T-helper 2 cell treated with Interferon-gamma antibody and Interleukin-4, amounts not matched to agents 5 μg/mL and 100 μg/mL, for 36 hours (primary cell): ENCODE measurements at regions not wholly inside any gene's neighbourhood (a gene's known extent, or its start where the extent isn't known, plus 50 kb on each side); places are given as distances from the start of the nearest gene placed in this dataset.

ENCODE experiments used
- DNase-seq: peaks from one replicate; pipeline ENCODE4 v3.0.0; 2021; ENCODE audit warnings: low spot score
- H3K27ac Mint-ChIP-seq: one replicate; pipeline ENCODE4 v1.8.0; 2021; ENCODE audit warnings: mild to moderate bottlenecking, mixed read lengths
- H3K27me3 Mint-ChIP-seq: one replicate; pipeline ENCODE4 v1.8.0; 2021; ENCODE audit warnings: low read depth, mixed read lengths
- H3K36me3 Mint-ChIP-seq: one replicate; pipeline ENCODE4 v1.8.0; 2021; ENCODE audit warnings: low read depth, mixed read lengths
- H3K4me1 Mint-ChIP-seq: one replicate; pipeline ENCODE4 v1.8.0; 2021; ENCODE audit warnings: low read depth, mixed read lengths
- H3K4me3 Mint-ChIP-seq: one replicate; pipeline ENCODE4 v1.8.0; 2022; ENCODE audit warnings: mild to moderate bottlenecking, moderate library complexity, mixed read lengths
- H3K9me3 Mint-ChIP-seq: one replicate; pipeline ENCODE4 v1.8.0; 2021; ENCODE audit warnings: mixed read lengths

DNA sequence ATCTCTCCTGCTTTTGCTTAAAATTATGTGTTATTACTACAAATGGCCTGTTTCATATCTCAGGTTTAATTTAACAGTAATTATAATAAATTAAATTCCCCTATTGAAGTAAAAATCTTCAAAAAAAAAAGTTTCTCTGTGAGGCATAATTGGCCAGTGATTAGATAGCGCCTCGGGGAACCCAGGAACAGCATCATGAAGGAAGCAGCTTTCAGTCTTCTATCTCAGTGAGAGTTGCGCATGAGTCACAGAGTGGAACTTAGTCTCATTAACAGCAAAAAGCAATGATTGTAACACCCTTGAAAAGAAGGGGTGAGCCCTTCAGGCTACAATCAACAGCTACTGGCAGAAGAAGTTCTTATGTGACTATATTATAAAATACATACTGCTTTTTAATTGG is 506.2 kb upstream of the ZWINT start:
- Mint-ChIP-seq H3K9me3 (peaks cover 27% of the 10 kb centered on the region), H3K4me3 (no peak overlapping the region), H3K27me3 (no peaks in the 10 kb centered on the region), H3K36me3 (no peaks in the 10 kb centered on the region), H3K4me1 (no peaks in the 10 kb centered on the region), H3K27ac (no peak overlapping the region)
- DNase-seq: no peak

DNA sequence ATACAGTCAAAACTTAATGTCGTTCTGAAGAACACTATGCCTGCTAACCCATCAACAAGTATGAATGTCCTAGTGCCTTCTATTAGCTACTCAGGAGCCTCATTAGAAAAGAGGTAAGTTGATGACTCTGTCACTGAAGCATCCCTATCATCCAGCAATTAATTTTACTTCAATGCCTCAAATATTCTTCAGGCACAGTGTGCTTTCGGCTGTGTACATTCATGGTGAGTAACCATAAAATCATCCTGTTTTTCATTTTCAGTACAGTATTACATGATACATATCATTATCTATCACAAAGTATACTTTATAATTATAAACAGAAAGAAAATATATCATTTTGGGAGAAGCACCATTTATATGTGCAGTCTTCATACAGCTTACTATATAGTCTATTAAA is 495.5 kb upstream of the ZWINT start:
- Mint-ChIP-seq H3K4me3 (no peak overlapping the region), H3K27me3 (no peaks in the 10 kb centered on the region), H3K4me1 (no peaks in the 10 kb centered on the region), H3K9me3 (peaks cover 8% of the 10 kb centered on the region), H3K27ac (no peak overlapping the region), H3K36me3 (no peaks in the 10 kb centered on the region)
- DNase-seq: no peak

DNA sequence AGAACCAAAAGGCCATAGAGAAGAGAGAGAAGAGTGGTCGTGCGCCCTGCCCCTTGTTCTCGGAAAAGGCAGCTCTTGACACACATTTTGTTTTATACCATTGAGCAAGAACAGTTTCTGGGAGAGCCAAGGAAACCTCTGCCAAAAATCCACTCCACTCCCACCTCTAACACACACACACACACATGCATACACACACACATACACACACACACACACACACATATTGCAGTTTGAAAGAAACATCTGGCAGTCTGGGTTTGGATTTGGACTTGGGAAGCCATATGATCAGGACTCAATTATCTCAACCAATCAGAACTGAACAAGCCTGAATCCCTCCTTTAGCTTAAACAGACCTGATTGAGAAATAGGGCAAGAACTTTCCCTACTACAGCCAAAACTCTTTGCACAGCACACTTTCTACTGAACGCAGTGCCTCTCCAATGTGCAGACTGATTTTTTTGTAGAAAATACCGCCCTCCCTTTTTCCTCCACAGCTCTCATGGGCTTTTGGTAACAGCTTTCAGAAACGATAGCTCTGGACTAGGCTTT is 484.0 kb upstream of the ZWINT start:
- H3K4me1 Mint-ChIP-seq: no peaks in the 10 kb centered on the region
- no peaks in the 10 kb centered on the region for H3K27me3 Mint-ChIP-seq
- H3K4me3 Mint-ChIP-seq: no peak overlapping the region

DNA sequence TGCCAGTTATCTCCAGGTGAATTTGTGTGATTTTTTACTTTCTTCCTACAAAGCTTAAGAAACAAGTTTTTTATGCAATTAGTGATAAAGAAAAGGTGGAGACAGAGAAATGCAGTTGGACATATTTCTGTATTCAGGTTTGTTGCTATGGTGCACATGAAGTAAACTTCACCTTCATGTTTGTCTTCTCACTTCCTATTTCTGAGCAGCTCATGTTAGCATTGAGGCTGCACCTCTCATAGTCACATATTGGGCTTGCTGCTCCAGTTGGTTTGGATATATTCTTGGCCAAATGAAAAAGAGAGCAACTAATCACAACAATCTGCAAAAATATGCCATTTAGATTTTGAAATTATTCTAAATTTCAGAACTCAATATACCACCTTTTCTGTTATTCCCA is 475.6 kb upstream of the ZWINT start:
- Mint-ChIP-seq H3K4me1 (no peaks in the 10 kb centered on the region), H3K27me3 (no peaks in the 10 kb centered on the region), H3K27ac (no peak overlapping the region), H3K9me3 (peaks cover 8% of the 10 kb centered on the region), H3K4me3 (no peak overlapping the region), H3K36me3 (no peaks in the 10 kb centered on the region)
- no peak for DNase-seq

More for the DNA sequence above, 484.0 kb upstream of the ZWINT start:
- H3K27ac Mint-ChIP-seq: no peak overlapping the region
- H3K36me3 Mint-ChIP-seq: no peaks in the 10 kb centered on the region
- DNase-seq: no peak
- peaks cover under 1% of the 10 kb centered on the region for H3K9me3 Mint-ChIP-seq

DNA sequence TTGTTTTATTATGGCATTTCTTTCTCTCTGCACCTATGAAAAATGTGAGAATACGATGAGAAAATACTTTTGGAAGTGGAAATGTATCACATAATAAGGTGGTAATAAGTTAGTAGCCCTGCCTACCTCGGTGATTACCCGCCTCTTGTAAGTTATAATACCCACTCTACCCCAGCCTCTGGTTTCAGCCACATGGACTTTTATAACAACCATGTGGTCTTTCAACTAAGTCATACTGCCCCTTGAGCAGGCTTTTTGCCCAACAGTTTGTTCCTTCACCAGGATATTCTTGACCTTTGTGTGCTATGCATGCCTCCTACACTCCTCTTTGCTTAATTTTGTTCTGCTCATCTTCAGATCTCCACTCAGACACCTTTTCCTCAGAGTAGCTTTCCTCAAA is 470.6 kb upstream of the ZWINT start:
- peaks cover 21% of the 10 kb centered on the region for H3K9me3 Mint-ChIP-seq
- no peaks in the 10 kb centered on the region for H3K27me3 Mint-ChIP-seq

DNA sequence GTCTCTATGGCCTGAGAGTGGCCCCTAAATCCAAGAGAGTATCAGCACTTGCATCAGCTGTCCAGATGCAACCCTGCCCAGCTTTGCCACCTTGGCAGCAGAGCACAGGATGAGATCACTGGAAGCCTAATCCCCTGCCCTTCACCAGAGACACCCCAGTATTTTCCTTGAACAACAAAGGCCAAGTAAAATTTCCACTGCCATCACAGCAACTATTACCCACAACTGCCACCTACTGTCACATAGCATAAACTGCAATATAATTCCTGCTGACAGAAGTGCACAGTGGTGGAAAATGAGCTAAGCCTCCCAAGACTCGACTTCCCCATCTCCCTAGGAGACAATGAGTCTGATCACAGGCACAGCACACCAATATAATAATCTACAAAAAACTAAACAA is 462.8 kb upstream of the ZWINT start:
- H3K27ac Mint-ChIP-seq: no peak overlapping the region
- DNase-seq: no peak
- H3K27me3 Mint-ChIP-seq: no peaks in the 10 kb centered on the region
- H3K9me3 Mint-ChIP-seq: peaks cover 28% of the 10 kb centered on the region
- H3K36me3 Mint-ChIP-seq: no peaks in the 10 kb centered on the region
- H3K4me1 Mint-ChIP-seq: no peaks in the 10 kb centered on the region
- H3K4me3 Mint-ChIP-seq: no peak overlapping the region

More for the DNA sequence above, 470.6 kb upstream of the ZWINT start:
- Mint-ChIP-seq H3K4me3 (no peak overlapping the region), H3K4me1 (no peaks in the 10 kb centered on the region), H3K36me3 (no peaks in the 10 kb centered on the region), H3K27ac (no peak overlapping the region)
- no peak for DNase-seq

DNA sequence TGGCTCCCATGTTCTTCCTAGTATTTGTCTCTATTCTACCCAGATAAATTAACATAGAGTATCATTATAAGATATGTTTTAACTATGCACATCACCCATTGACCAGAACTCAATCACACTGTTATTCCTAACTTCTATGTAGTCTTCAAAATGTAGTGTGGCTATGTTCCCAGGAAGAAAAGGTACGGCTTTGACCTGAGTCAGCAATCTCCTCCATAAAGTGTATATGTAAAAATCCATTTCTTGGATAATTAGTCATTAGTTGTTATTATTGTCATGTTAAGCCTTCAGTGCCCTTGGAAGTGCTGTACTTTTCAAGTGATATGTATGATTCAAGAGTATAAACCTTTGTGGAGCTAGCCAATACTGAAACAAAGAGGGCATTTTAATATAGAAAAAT is 444.0 kb upstream of the ZWINT start:
- Mint-ChIP-seq H3K36me3 (no peaks in the 10 kb centered on the region), H3K27ac (no peak overlapping the region), H3K4me1 (no peaks in the 10 kb centered on the region), H3K4me3 (no peak overlapping the region), H3K9me3 (peaks cover 34% of the 10 kb centered on the region), H3K27me3 (no peaks in the 10 kb centered on the region)
- no peak for DNase-seq

DNA sequence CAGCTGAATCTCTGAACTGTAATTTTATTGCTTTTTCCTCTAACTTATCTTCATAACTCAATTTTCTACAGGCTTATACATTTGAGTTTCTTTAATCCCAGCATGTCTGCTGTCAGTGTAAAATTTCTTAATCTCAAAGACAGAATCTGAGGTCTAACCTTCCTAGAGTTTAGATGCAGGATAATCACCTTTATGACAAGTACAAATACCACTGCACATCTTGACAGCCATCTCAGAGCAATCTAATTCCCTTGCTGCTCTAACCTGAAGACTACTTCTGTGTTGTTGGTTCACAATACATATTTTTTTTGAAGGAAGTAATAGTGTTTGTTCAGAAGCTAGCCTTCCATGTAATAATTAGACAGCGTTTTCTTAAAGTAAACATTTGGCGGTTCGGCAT is 424.2 kb upstream of the ZWINT start:
- H3K27ac Mint-ChIP-seq: no peak overlapping the region
- DNase-seq: no peak

DNA sequence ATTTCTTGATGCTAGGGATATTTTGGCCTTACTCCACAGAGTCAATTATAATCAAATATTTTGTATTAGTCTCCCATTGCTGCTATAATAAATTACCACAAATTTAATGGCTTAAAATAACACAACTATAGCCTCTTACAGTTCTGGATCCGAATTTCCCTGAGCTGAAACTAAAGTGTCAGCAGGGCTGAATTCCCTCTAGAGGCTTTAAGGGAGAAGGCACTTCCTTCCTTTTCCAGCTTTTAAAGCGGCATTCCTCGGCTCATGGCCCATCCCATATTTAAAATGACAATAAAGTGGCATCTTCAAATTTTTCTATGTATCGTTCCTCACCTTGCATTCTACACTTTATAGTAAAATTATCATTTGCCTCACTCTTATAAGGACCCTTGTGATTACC is 421.4 kb upstream of the ZWINT start:
- no peaks in the 10 kb centered on the region for H3K4me1 Mint-ChIP-seq
- H3K9me3 Mint-ChIP-seq: peaks cover 25% of the 10 kb centered on the region
- H3K27ac Mint-ChIP-seq: no peak overlapping the region
- H3K27me3 Mint-ChIP-seq: no peaks in the 10 kb centered on the region
- no peaks in the 10 kb centered on the region for H3K36me3 Mint-ChIP-seq
- no peak overlapping the region for H3K4me3 Mint-ChIP-seq
- no peak for DNase-seq

More for the DNA sequence above, 424.2 kb upstream of the ZWINT start:
- Mint-ChIP-seq H3K9me3 (peaks cover 25% of the 10 kb centered on the region), H3K36me3 (no peaks in the 10 kb centered on the region), H3K4me1 (no peaks in the 10 kb centered on the region), H3K4me3 (no peak overlapping the region), H3K27me3 (no peaks in the 10 kb centered on the region)

DNA sequence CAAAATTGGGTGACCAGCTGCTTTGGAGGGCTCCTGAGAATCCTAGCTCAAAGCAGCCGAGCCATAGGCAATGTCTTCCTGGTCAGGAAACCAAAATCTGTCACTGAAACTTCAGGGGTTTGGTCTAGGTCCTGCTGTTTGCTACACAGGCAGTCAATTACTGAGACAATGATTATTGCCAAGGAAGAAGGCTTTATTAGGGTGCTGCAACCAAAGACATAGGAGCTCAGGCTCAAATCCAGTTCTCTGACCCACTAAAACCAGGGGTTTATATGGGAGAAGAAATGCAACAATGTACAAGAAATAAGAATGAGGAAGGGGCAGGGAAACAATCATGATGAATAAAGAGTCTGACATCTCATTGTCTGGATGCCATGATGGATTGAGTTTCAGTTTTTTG is 410.3 kb upstream of the ZWINT start:
- Mint-ChIP-seq H3K27ac (no peak overlapping the region), H3K9me3 (peaks cover 34% of the 10 kb centered on the region), H3K27me3 (no peaks in the 10 kb centered on the region), H3K36me3 (no peaks in the 10 kb centered on the region), H3K4me3 (no peak overlapping the region), H3K4me1 (no peaks in the 10 kb centered on the region)
- no peak for DNase-seq

DNA sequence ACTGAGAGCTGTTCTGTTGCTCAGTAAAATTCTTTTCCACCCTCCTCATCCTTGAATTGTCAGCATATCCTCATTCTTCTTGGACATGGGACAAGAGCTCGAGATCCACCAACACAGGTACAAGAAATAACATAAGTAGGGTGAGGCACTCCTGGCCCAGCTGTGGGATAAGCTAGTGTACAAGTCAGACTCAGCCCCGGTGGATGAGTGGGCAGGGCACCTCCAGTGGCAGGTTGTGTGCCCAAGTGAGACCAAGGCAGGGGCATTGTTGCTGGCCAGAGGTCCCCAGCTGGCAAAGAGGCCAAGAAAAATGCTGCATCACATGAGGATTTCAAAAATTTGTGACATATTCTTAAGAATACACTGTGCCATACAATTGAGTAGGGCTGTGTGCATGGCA is 402.0 kb upstream of the ZWINT start:
- H3K27ac Mint-ChIP-seq: no peak overlapping the region
- H3K36me3 Mint-ChIP-seq: no peaks in the 10 kb centered on the region
- H3K4me1 Mint-ChIP-seq: no peaks in the 10 kb centered on the region
- peaks cover 23% of the 10 kb centered on the region for H3K9me3 Mint-ChIP-seq
- DNase-seq: no peak
- no peak overlapping the region for H3K4me3 Mint-ChIP-seq
- no peaks in the 10 kb centered on the region for H3K27me3 Mint-ChIP-seq

DNA sequence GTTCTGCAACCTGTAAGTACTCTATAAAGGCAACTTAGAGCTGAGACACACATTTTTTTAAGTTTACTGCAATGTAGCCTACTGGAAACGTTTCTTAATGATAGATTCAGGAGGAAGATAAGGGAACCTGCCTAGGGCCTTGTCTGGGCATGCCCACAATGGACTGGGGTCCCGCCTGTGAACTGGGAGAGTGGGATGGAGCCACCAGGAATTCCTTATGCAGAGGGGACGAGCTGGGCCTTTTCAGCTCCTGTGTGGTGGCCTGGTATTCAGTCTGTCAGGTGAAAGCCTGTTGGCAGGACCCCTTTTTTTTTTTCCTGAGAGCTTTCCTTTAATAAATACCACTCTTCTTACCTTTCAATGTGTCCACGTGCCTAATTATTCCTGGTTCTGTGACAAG is 384.4 kb upstream of the ZWINT start:
- no peak for DNase-seq
- Mint-ChIP-seq H3K36me3 (no peaks in the 10 kb centered on the region), H3K9me3 (peaks cover 18% of the 10 kb centered on the region), H3K4me1 (no peaks in the 10 kb centered on the region), H3K27me3 (no peaks in the 10 kb centered on the region), H3K4me3 (no peak overlapping the region), H3K27ac (no peak overlapping the region)

DNA sequence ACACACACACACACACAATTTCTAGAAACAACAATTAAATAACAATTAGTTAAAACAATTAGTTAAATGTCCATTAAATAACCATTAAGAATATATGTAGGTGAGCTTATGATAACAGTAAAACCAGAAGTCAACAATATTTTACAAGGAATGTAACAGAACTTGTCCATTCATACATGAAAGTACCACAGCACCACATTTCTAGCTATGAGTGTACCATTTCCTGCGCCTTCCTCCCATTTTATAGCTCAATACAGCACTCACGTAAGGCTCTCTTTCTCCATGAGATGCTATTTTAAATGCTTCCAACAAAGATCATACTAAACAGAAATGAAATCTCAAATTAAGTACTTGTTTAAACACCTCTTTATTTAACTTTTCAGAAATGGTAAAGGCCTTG is 367.3 kb upstream of the ZWINT start:
- Mint-ChIP-seq H3K4me3 (no peak overlapping the region), H3K4me1 (no peaks in the 10 kb centered on the region), H3K27ac (no peak overlapping the region), H3K36me3 (no peaks in the 10 kb centered on the region), H3K9me3 (peaks cover 41% of the 10 kb centered on the region), H3K27me3 (no peaks in the 10 kb centered on the region)
- no peak for DNase-seq

DNA sequence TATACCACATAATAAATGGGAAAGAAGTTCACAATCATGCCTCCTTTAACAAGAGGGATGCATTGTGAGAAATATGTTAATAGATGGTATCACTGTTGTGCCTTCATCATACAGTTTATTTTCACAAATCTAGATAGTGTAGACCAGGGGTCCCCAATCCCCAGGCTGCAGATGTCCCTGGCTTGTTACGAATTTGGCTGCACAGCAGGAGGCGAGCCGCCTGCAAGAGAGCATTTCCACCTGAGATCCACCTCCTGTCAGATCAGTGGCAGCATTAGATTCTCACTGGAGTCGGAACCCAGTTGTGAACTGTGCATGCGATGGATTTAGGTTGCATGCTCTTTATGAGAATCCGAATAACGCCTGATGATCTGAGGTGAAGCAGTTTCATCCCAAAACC is 361.9 kb upstream of the ZWINT start:
- no peak overlapping the region for H3K27ac Mint-ChIP-seq
- no peaks in the 10 kb centered on the region for H3K27me3 Mint-ChIP-seq
- H3K36me3 Mint-ChIP-seq: no peaks in the 10 kb centered on the region

DNA sequence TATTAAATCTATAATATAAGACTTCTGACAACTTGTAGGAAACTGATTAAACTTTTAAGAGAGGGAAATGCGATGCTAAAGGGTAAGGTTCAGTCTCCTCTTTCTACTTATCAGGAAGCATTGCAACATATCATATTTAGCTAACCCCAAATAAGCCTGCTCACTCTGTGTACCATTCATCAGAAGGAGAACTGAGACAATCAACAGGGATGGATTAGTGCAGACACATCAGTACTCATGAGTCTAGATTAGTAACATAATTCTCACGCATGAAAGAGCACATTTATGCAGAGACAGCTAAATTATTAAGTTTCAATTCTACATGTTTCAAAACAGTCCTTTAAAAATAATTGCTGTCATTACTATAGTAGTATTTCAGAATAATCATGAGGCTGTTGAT is 354.2 kb upstream of the ZWINT start:
- Mint-ChIP-seq H3K9me3 (peaks cover 27% of the 10 kb centered on the region), H3K4me3 (no peak overlapping the region), H3K4me1 (no peaks in the 10 kb centered on the region), H3K27ac (no peak overlapping the region), H3K36me3 (no peaks in the 10 kb centered on the region), H3K27me3 (no peaks in the 10 kb centered on the region)
- DNase-seq: no peak

More for the DNA sequence above, 361.9 kb upstream of the ZWINT start:
- Mint-ChIP-seq H3K4me1 (no peaks in the 10 kb centered on the region), H3K9me3 (peaks cover 32% of the 10 kb centered on the region), H3K4me3 (no peak overlapping the region)
- no peak for DNase-seq
